ENCODE measurements at regions not wholly inside any gene's neighbourhood (a gene's known extent, or its start where the extent isn't known, plus 50 kb on each side); places are given as distances from the start of the nearest gene placed in this dataset.

DNA sequence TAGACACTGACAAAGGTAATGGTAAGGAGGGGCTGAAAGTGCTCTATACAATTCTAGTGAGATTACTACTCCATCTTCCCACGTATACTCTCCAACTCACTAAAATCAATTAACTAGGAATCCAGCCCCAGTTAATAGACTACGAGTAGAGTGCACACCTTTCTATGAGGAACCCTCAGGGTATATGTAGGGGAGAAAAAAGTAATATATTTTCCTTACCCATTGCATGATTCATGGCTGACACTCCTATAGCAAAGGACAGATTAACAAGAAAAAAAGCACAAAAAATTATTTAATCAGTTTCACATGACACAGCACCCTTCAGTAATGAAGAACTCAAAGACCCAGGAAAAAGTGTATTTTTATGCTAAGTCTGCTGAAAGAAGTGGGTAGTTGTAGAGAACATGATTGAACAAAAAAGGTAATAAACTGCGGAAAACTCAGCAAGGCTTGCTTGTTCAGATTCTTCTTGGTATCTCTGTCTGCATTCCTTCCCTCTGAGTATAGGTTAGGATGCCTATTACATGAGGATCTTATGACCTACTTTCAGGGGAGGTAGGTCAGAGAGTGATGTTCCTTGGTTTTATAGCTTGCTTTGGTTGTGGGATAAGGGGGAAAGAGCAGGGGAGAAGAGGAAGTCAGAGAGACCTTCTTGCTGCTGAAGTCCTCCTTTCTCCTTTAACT, 342.0 kb upstream of the DLGAP1 start:
- no peak for TF ChIP-seq EP300 (IDR thresholded peaks at IDR 0.05)
- no peak for TF ChIP-seq POLR2A (IDR thresholded peaks at IDR 0.05)
- TF ChIP-seq, protein P1, sequence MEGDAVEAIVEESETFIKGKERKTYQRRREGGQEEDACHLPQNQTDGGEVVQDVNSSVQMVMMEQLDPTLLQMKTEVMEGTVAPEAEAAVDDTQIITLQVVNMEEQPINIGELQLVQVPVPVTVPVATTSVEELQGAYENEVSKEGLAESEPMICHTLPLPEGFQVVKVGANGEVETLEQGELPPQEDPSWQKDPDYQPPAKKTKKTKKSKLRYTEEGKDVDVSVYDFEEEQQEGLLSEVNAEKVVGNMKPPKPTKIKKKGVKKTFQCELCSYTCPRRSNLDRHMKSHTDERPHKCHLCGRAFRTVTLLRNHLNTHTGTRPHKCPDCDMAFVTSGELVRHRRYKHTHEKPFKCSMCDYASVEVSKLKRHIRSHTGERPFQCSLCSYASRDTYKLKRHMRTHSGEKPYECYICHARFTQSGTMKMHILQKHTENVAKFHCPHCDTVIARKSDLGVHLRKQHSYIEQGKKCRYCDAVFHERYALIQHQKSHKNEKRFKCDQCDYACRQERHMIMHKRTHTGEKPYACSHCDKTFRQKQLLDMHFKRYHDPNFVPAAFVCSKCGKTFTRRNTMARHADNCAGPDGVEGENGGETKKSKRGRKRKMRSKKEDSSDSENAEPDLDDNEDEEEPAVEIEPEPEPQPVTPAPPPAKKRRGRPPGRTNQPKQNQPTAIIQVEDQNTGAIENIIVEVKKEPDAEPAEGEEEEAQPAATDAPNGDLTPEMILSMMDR (IDR thresholded peaks at IDR 0.05) = no peak
- TF ChIP-seq POLR2AphosphoS5 (IDR thresholded peaks at IDR 0.05) = no peak
- no peak for DNase-seq (ENCODE audit: low spot score in 2 of 2)
- H3K36me3 ChIP-seq = no peaks in the 10 kb centered on the region
- H3K27me3 ChIP-seq = no peaks in the 10 kb centered on the region
- 43% methylated on average over 3 of the region's 3 CpGs for WGBS
- no peak overlapping the region for H3K4me3 ChIP-seq
- no peaks in the 10 kb centered on the region for H3K4me1 ChIP-seq
- no peak overlapping the region for H3K27ac ChIP-seq
- H3K9me3 ChIP-seq = peaks cover 7% of the 10 kb centered on the region

DNA sequence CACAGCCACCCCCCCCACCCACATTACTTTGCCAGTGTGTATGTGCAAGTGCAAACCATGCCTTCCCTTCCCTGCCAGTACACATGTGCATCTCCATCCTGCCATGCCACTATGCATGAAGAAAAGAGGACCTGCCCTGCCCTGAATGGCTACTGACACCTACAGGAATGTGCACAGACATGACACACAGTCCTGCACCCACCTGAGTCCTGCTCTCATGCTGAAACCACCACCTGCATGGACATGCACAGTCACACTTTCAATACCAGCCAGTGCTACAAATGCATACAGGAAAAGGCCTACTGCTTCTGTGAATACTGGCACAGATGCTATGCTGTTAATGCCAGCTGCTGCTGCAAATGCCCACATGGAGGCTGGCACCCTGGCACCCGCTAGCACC, 334.4 kb upstream of the DLGAP1 start:
- WGBS = 100% methylated on average over 1 of the region's 1 CpG
- no peak for DNase-seq (ENCODE audit: low spot score in 2 of 2)
- no peak for TF ChIP-seq POLR2A (IDR thresholded peaks at IDR 0.05)
- TF ChIP-seq, protein P1 (IDR thresholded peaks at IDR 0.05) = no peak
- TF ChIP-seq EP300 (IDR thresholded peaks at IDR 0.05) = no peak
- TF ChIP-seq POLR2AphosphoS5 (IDR thresholded peaks at IDR 0.05) = no peak

DNA sequence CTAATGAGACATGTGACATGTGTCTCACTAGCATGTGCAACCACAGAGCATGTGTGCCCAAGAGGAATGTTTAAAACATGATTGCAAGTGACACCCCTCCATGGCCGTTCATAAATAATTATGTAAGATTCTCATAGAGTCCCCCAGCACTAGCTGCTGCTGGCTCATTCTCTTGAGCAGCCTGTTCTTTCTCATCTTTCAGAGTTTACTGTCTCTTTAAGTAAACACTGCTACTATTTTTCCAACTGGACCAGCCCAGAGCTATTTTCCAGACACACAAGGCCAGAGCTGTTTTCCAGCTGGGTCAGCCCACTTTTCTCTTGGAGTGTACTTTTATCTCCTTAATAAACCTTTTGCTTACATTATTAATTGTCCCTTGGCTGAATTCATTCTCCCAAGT, 326.8 kb upstream of the DLGAP1 start:
- Histone ChIP-seq H3K36me3 (no peaks in the 10 kb centered on the region), H3K27ac (no peak overlapping the region), H3K9me3 (no peaks in the 10 kb centered on the region), H3K27me3 (no peaks in the 10 kb centered on the region), H3K4me1 (no peaks in the 10 kb centered on the region), H3K4me3 (no peak overlapping the region)
- no peak for DNase-seq (ENCODE audit: low spot score in 2 of 2)
- 71% methylated on average over 1 of the region's 1 CpG for whole genome bisulfite sequencing
- TF ChIP-seq POLR2AphosphoS5 (IDR thresholded peaks at IDR 0.05) (no peak), EP300 (IDR thresholded peaks at IDR 0.05) (no peak)

More for the DNA sequence above, 334.4 kb upstream of the DLGAP1 start:
- H3K4me3 ChIP-seq = no peak overlapping the region
- no peak overlapping the region for H3K27ac ChIP-seq
- H3K36me3 ChIP-seq = no peaks in the 10 kb centered on the region
- H3K4me1 ChIP-seq = no peaks in the 10 kb centered on the region
- H3K27me3 ChIP-seq = no peaks in the 10 kb centered on the region
- H3K9me3 ChIP-seq = peaks cover 4% of the 10 kb centered on the region

DNA sequence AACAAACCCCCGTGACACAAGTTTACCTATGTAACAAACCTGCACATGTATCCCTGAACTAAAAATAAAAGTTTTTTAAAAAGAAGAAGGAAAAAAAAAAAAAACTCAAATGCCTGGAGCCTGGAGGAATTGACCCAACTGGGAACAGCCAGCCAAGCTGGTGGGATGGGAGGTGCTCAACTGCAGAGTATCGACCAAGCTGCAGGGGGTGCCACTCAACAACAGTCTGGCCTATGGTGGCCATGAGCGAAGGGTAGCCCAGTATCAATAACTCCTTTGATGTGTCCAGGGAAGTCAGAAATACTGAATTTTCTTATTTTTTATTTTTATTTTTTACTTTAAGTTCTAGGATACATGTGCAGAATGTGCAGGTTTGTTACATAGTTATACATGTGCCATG, 310.3 kb upstream of the DLGAP1 start:
- H3K4me1 ChIP-seq = no peaks in the 10 kb centered on the region
- DNase-seq (ENCODE audit: low spot score in 2 of 2) = no peak
- no peak overlapping the region for H3K4me3 ChIP-seq
- 90% methylated on average over 3 of the region's 3 CpGs for WGBS
- no peaks in the 10 kb centered on the region for H3K9me3 ChIP-seq
- no peaks in the 10 kb centered on the region for H3K27me3 ChIP-seq
- H3K27ac ChIP-seq = no peak overlapping the region
- TF ChIP-seq POLR2A (IDR thresholded peaks at IDR 0.05) (no peak), EP300 (IDR thresholded peaks at IDR 0.05) (no peak)
- TF ChIP-seq, protein P1 (IDR thresholded peaks at IDR 0.05) = no peak
- no peaks in the 10 kb centered on the region for H3K36me3 ChIP-seq

DNA sequence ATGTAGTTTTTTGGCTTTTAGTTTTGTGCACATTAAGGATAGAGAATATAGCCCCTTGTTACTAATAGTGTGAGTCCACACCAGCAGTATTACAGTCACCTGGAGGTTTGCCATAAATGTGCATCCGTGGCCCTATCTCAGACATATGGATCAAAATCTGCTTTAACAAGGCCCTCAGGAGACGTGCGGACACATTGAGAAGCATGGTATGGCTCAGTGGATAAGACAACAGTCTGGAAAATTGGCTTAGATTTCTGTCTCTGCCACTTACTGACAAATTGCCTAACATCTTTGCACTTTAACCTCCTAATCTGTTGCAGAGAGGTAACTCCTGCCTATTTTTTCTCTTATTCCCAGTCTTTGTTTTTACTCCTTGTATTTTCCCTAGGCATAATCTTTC, 307.2 kb upstream of the DLGAP1 start:
- WGBS = 28% methylated on average over 3 of the region's 3 CpGs
- Histone ChIP-seq H3K36me3 (no peaks in the 10 kb centered on the region), H3K27me3 (no peaks in the 10 kb centered on the region), H3K4me1 (no peaks in the 10 kb centered on the region), H3K4me3 (no peak overlapping the region), H3K9me3 (no peaks in the 10 kb centered on the region), H3K27ac (no peak overlapping the region)
- no peak for DNase-seq (ENCODE audit: low spot score in 2 of 2)
- TF ChIP-seq EP300 (IDR thresholded peaks at IDR 0.05) (no peak), POLR2AphosphoS5 (IDR thresholded peaks at IDR 0.05) (no peak), POLR2A (IDR thresholded peaks at IDR 0.05) (no peak)
- TF ChIP-seq, protein P1 (IDR thresholded peaks at IDR 0.05) = no peak

DNA sequence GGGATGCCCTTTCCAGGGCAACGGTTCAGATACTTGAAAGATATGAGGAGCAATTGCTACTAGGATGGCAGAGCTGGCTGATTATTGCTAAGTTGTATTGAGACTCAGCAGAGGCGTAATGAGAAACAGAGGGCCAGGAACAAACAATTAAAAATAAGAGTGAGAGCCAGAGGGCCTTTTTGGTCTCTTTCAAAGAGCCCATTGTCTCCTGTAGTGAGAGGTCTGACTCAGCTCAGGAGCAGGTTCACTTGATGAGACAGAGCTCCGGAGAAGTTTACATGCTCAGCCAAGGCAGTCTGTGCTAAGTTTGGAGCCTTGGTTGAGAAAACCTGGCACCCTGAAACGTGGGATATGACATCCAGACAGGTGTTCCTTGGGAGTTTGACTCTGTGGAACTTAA, 303.9 kb upstream of the DLGAP1 start:
- Histone ChIP-seq H3K4me1 (no peaks in the 10 kb centered on the region), H3K27ac (no peak overlapping the region), H3K4me3 (no peak overlapping the region), H3K27me3 (no peaks in the 10 kb centered on the region), H3K9me3 (no peaks in the 10 kb centered on the region), H3K36me3 (no peaks in the 10 kb centered on the region)
- TF ChIP-seq, protein P1 (IDR thresholded peaks at IDR 0.05) = no peak
- TF ChIP-seq POLR2AphosphoS5 (IDR thresholded peaks at IDR 0.05) (no peak), EP300 (IDR thresholded peaks at IDR 0.05) (no peak), POLR2A (IDR thresholded peaks at IDR 0.05) (no peak)
- DNase-seq (ENCODE audit: low spot score in 2 of 2) = no peak
- 58% methylated on average over 4 of the region's 4 CpGs for WGBS

Measured in suprapubic skin (tissue), 4 donors.